ENCODE measurements at regions not wholly inside any gene's neighbourhood (a gene's known extent, or its start where the extent isn't known, plus 50 kb on each side); places are given as distances from the start of the nearest gene placed in this dataset.

GRCh38 chr6:40054602-40055001, 120.3 kb upstream of the MOCS1 start:
- DNase-seq, result no peak

DNA sequence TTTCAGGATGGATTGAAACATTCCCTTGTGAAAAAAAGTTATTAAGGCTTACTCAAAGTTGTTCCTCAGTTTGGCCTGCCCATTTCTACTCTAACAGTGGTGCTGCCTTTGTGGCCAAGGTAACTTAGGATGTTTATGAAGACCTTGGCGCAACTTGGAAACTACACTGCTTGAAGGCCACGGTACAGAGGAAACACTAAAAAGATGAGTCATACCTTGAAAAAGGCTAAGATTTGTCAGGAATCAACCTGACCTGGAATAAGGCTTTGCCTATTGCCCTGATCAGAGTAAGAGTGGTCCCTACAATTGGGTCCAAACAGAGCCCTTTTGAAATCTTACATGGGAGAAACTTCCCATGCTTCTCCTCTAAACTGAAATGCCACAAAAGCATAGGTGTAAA, 119.9 kb upstream of the MOCS1 start:
- DNase-seq, result no peak

DNA sequence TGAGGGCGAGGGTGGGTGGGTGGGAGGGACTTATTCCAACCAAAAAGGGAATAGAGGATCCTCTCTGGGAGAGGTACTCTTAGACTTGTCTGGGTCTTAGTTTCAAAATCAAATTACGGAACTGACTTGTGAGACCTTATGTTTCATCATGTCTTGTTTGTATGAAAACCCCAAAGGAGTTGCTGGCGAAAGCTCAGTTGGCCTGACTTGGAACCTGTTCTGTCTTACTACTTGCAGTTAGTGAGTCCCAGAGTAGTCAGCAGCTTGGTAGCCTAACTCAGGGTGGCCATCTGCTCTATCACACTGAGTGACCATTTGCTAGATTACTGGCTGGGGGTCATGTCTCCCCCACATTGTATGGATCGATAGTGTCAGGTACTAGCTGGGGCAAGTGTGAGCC, 114.9 kb upstream of the MOCS1 start:
- DNase-seq, result no peak

GRCh38 chr6:40044196-40044595, 109.9 kb upstream of the MOCS1 start:
- DNase-seq, result no peak

GRCh38 chr6:40042232-40042631, 108.0 kb upstream of the MOCS1 start:
- DNase-seq, result no peak

GRCh38 chr6:40039042-40039441, 104.8 kb upstream of the MOCS1 start:
- no peak for DNase-seq

DNA sequence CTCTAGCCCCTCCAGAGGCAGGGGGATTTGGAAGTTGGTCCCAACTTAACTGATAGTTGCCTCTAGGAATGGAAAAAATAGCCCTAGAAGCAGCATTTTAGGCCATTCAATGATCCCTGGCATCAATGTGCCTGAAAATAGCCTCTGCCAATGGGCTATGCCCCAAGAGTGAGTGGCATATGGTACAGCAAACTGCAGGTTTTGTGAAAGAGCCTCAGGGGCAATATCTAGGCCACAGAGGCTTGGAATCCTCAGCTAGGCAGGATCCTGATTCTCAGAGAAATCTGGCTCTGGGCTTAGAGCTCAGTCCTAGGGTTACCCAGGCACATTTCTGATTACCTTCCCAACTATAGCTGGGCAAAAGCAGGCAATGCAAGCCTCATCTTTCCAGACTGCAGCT, 104.4 kb upstream of the MOCS1 start:
- DNase-seq, result no peak

DNA sequence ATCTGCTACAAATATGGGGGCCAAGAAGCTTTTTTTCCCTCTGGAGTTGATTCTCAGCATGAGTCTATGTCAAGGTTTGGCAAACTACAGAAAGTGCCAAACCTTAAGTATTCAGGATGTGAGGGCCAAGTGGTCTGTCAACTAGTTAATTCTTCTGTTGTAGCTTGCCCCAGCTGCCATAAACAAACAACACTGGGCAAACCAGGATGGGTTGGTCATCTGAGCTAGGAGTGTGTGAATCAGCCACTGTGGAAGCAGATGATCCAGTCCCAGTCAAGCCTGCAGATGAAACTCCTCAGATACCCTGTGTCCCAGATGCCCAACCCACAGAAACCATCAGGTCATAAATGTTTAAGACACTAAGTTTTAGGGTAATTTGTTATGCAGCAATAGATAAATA, 103.0 kb upstream of the MOCS1 start:
- no peak for DNase-seq

DNA sequence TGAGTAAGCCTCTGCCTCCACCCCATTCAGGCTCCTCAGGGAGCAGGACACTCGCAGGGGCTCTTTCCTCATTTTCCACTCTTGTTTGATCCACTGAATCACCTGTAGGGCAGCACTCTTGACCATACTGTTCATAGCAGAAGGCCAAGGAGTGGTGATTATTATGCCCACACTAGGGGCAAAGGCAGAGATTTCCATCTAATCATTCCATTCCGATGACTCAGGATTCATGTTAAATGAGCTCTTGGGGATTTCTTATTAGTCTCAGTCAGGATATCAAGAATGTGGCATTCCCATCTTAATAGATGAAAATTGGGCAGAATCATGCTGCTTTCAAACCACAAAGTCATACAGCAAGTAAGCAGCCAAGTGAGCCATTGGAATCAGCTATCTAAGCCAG, 101.9 kb upstream of the MOCS1 start:
- DNase-seq, result no peak

DNA sequence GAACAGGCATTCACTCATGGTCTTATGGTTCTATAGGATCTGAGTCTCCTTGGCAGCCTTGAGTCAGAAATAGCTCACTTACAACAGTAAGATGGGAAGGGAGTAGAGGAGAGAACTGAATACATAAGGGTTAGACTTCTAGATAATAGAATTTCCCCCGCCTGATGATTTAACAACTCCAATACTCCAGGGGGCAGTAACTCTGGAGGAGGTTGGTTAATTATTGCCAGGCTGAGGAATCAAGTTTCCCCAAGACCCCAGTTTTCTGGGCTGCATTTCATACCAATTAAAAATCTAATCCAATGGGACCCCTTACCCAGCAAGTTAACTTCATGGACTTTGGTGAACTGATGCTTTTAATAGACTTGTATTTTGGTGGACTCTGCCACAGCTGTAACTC, 94.2 kb upstream of the MOCS1 start:
- no peak for DNase-seq

GRCh38 chr6:40022867-40023266, 88.6 kb upstream of the MOCS1 start:
- no peak for DNase-seq

DNA sequence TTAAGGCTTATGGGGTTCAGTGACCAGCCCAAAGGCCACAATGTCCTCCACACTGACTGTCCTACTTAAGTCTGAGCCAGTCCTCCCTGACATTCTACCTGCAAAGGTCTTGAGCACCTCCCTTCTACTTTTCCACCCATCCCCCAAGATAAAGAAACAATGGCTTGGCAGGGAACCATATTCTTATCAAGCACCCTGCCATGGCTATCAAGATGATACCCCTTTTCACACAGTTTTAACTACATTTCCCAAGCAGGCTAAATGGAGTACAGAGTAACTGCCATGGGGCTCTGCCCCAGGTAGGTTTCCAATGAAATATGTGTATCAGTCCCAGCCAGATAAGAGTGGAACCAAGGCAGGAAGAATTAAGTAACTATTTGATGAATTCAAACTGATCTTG, 85.9 kb upstream of the MOCS1 start:
- DNase-seq, result no peak

- DNase-seq, result no peak
Observed at GRCh38 chr6:40015530-40015929, 81.3 kb upstream of the MOCS1 start.

DNA sequence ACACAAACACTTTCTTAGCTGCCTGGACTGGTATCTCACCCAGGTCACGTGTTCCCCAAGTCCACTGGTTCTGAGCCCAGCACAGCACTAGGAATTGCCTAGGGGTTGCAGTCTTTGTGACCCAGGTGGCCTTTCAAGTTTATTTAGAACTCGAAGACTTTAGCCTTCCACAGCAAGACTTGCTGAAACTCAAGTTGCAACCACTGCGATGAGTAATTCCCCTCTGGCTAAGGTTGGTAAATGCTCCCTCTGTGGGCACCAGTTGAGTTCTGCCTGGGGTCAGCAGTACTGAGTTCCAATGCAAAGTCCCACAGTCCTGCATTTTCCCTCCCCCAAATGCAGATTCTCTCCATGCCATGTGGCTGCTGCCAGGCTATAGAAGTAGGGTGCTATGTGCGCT, 77.6 kb upstream of the MOCS1 start:
- DNase-seq, result no peak

GRCh38 chr6:40000964-40001515, 66.8 kb upstream of the MOCS1 start:
- DNase-seq, result no peak

DNA sequence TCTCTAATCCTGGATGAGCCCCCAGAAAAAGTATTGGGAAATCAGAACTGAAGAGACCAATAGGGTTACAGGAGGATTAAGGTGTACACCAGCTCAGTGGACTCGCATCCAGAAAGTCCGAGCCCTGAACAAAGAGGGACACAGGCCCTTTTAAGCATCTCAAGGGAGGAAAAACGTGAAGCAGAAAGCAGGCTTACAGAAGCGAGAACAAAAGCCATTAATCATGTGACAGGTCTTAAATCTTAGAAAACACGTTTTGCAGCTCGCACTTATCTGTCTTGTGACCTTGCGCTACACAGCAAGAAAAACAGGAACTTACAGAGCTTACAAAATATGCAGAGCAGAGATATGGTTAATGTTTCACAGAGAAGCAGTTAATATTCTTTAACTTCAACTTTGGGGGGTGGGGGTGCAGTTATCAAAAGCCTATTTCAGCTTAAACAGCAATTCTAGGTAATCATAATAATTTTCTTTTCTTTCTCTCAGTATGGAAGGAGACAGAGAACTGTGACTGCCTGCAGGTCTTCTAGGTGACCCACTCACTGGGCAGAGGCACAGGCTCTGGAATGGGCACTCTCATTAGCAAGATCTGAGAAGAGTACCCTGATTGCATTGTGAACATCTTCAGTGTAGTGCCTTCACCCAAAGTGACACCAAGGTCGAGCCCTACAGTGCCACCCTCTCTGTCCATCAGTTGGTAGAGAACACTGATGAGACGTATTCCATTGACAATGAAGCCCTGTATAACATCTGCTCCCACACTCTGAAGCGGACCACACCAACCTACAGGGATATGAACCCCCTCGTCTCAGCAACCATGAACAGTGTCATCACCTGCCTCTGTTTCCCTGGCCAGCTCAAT, 65.0 kb upstream of the MOCS1 start:
- peak; percentile 62 for DNase-seq

DNA sequence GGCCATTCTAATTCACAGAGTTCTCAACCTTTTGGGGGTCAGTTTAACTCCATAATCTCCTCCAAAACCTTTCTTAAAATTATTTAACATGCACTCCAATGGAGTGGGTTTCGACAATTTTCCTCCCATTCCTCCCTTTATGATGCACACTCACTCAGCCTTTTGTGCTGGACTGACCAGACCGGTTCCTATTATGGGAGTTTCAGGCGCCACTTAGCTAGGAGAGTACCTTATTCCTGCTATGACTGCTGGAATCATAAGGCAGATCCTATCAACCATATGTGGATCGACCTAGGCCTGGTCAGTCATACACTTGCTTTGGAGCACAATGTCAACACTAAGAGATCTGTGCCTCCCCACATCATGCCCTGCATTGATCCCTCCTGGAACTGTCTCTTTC, 63.9 kb upstream of the MOCS1 start:
- DNase-seq, result no peak

DNA sequence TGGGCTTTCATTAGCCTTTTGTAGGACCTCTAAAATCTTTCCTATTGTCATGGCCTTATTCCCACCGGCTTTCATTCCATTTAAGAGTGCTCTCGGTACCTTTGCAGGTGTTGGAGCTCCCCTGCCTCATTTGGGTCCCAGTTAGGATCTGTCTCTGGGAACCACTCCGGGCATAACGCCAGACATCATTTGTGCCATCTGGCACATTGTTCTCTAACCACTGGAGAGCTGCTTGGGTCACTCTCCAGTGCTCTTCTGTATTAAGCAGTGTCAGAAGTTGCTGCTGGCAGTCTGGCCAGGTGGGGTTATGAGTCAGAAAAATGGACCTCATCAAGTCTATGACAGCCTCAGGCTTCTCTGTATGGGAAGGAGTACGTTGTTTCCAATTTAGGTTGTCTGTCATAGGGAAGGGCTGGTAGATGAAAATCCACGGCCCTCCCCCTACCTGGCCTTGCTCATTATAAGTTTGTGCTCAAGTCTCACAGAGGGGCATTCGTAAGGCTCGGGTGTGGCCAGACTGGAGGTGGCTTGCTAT, 62.9 kb upstream of the MOCS1 start:
- no peak for DNase-seq

DNA sequence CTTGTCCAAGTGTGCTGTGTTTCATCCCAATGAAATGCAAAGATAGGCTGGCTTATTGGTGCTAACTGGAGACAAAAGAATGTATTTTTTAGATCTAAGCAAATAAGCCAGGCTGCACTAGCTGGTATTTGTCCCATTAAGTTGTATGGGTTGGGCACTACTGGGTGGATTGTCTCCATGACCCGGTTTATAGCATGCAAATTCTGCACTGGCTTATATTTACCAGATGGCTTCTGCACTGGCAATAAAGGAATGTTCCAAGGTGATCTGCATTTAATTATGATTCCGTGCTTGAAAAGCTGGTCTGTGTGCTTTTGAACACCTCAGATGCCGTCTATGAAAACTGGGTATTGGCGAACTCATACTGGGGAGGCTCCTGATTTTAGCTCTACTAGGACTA, 61.4 kb upstream of the MOCS1 start:
- no peak for DNase-seq

DNA sequence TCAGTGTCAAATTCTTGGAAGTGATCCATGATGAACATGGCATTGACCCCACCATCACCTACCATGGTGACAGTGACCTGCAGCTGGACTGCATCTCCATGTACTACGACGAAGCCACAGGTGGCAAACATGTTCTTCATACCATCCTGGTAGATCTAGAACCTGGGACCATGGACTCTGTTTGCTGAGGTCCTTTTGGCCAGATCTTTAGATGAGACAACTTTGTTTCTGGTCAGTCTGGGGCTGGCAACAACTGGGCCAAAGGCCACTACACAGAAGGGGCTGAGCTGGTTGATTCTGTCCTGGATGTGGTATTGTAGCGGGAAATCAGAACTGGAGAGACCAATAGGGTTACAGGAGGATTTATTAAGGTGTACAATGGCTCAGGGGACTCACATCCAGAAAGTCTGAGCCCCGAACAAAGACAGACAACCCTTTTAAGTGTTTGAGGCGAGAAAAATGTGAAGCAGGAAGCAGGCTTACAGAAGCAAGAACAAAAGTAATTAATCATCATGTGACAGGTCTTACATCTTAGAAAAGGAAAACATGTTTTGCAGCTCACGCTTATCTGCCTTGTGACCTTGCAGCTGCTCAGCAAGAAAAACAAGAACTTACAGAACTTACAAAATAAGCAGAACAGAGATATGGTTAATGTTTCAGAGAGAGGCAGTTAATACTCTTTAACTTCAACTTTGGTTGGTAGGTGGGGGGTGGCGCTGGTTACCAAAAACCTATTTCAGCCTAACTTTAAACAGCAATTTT, 58.8 kb upstream of the MOCS1 start:
- peak; percentile 28 for DNase-seq
